ENCODE measurements at regions not wholly inside any gene's neighbourhood (a gene's known extent, or its start where the extent isn't known, plus 50 kb on each side); places are given as distances from the start of the nearest gene placed in this dataset.

DNA sequence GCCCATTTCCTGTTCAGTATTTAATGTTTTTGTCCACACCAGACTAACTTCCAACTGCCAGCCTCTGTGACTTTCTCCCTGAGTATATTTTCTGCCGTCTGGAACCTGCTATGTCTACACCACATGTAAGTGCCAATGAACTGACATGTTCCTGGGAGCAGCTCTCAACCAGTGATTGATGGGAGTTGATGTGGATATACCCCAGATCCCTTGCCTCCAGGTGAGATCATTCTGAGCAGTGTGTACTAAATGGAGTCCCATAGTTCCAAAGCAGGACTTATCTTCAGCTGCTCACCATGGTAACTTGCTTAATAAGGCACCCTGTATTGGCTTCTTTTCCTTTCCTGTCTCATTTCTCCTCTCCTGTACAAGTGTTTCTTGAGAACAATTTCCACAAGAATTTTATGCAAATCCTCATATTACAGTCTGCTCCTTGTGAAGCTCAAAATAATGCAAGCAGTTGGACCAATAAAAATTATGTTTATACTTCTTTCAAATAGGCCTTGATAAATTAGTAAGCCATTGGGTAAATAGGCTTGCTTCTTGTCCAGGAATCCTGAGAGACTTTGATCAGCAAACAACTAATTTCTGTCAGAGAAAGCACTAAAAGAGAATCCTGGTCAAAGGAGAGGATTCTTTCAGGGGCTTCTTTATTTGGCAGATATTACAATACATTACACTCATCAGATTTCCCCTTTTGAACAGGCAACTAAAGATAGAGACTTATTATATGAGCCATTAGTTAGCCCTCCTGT, 911.7 kb upstream of the NDST4 start:
- no peak overlapping the region for H3K4me3 ChIP-seq
- no peaks in the 10 kb centered on the region for H3K36me3 ChIP-seq
- DNase-seq (ENCODE audit: low spot score) = no peak
- peaks cover 0 to 4% of the 10 kb centered on the region in 2 donors for H3K9me3 ChIP-seq
- no peaks in the 10 kb centered on the region for H3K4me1 ChIP-seq
- H3K27me3 ChIP-seq = no peaks in the 10 kb centered on the region
- no peak overlapping the region for H3K27ac ChIP-seq
- TF ChIP-seq, protein P1, sequence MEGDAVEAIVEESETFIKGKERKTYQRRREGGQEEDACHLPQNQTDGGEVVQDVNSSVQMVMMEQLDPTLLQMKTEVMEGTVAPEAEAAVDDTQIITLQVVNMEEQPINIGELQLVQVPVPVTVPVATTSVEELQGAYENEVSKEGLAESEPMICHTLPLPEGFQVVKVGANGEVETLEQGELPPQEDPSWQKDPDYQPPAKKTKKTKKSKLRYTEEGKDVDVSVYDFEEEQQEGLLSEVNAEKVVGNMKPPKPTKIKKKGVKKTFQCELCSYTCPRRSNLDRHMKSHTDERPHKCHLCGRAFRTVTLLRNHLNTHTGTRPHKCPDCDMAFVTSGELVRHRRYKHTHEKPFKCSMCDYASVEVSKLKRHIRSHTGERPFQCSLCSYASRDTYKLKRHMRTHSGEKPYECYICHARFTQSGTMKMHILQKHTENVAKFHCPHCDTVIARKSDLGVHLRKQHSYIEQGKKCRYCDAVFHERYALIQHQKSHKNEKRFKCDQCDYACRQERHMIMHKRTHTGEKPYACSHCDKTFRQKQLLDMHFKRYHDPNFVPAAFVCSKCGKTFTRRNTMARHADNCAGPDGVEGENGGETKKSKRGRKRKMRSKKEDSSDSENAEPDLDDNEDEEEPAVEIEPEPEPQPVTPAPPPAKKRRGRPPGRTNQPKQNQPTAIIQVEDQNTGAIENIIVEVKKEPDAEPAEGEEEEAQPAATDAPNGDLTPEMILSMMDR (IDR thresholded peaks at IDR 0.05) = no peak

DNA sequence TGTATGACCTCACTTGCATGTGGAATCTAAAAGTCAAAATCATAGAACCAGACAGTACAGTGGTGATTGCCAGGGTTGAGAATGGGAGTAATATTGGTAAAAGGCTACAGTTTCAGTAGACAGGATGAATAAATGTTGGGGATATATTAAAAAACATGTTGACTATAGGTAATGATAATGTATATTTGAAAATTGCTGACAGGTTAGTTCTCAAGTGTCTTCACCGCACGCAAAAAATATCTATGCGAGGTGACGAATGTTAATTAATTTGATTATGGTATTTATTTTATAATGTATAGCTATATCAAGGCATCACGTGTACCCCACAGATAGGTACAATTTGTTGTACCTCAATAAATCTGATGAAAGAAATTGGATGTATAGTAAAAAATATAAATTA, 909.6 kb upstream of the NDST4 start:
- H3K27ac ChIP-seq = no peak overlapping the region
- DNase-seq (ENCODE audit: low spot score) = no peak
- TF ChIP-seq, protein P1 (IDR thresholded peaks at IDR 0.05) = no peak
- H3K4me3 ChIP-seq = no peak overlapping the region
- no peaks in the 10 kb centered on the region for H3K36me3 ChIP-seq
- H3K27me3 ChIP-seq = no peaks in the 10 kb centered on the region
- peaks cover 0 to 19% of the 10 kb centered on the region in 2 donors for H3K9me3 ChIP-seq
- no peaks in the 10 kb centered on the region for H3K4me1 ChIP-seq

DNA sequence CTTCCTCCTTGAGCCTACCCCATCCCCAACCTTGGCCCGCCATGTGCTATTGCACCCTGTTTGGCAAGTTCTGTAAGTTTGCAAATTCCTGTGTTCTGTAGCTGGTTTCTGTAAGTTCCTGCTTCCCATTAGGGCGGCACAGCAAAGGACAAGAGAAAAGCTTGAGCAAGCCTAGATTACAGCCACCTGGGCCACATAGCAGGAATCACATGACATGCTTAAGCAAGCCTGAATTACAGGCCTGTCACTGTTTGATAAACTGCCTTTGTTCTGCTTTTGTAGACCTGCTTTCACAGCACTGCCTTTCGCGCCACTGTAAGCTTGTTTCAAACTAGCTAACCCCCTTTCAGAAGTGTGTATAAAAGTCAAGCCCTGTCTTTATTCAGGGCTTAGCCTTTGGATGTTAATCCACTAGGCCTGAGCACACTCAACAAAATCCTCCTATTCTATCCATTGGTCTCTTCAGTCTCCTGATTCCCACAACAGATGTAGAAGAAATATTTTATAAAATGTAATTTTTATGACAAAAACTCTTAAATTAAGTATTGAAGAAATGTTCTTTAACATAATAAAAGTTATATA, 906.8 kb upstream of the NDST4 start:
- TF ChIP-seq, protein P1 (IDR thresholded peaks at IDR 0.05) = no peak
- DNase-seq (ENCODE audit: low spot score) = no peak
- Histone ChIP-seq H3K9me3 (peaks cover 5 to 36% of the 10 kb centered on the region in 2 donors), H3K4me3 (no peak overlapping the region), H3K4me1 (no peaks in the 10 kb centered on the region), H3K27ac (no peak overlapping the region), H3K36me3 (no peaks in the 10 kb centered on the region), H3K27me3 (no peaks in the 10 kb centered on the region)

DNA sequence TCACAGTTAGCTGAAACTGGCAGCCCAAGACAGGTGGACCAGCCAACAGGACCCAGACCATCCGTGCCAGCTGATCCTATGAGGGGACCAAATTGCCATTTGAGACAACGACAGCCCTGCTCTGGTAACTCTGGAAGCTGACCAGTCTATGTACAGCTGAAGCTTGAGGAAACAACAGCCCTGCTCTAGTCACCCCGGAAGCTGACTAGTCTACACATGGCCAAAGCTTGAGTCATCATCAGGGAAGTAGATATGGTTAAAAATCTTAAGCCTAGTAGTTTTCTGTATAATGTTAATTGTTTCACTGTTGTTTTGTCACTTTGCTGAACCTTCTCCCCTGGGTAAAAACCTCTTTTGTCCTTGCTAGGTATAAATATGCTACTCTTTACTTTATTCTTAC, 905.4 kb upstream of the NDST4 start:
- no peaks in the 10 kb centered on the region for H3K4me1 ChIP-seq
- no peaks in the 10 kb centered on the region for H3K36me3 ChIP-seq
- TF ChIP-seq, protein P1 (IDR thresholded peaks at IDR 0.05) = no peak
- H3K27me3 ChIP-seq = no peaks in the 10 kb centered on the region
- no peak overlapping the region for H3K27ac ChIP-seq
- H3K9me3 ChIP-seq = peaks cover 5 to 45% of the 10 kb centered on the region in 2 donors
- DNase-seq (ENCODE audit: low spot score) = no peak
- H3K4me3 ChIP-seq = no peak overlapping the region

DNA sequence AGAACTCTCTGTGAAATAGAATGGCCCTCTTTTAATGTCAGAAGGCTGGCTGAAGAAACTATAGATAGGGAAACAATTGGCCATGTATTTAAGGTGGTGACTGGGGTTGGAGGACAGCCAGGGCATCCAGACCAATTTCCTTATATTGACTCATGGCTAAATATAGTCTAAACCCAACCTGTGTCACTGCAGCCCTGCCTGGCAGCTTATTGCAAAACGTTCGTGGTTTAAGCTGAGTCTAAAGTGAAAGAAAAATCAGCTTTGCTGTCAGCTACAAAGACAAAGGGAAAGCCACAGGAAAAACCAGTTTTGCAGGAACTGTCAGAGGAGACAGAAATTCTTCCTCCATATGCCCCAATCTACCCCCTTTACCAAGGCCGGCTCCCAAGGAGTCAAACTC, 902.8 kb upstream of the NDST4 start:
- H3K9me3 ChIP-seq = peaks cover 5 to 45% of the 10 kb centered on the region in 2 donors
- H3K36me3 ChIP-seq = no peaks in the 10 kb centered on the region
- H3K4me3 ChIP-seq = no peak overlapping the region
- no peak for DNase-seq (ENCODE audit: low spot score)
- no peaks in the 10 kb centered on the region for H3K4me1 ChIP-seq
- H3K27me3 ChIP-seq = no peaks in the 10 kb centered on the region
- TF ChIP-seq, protein P1 (IDR thresholded peaks at IDR 0.05) = no peak
- no peak overlapping the region for H3K27ac ChIP-seq

Data from right atrium auricular region (tissue), 2 donors.